ENCODE measurements at regions not wholly inside any gene's neighbourhood (a gene's known extent, or its start where the extent isn't known, plus 50 kb on each side); places are given as distances from the start of the nearest gene placed in this dataset.

GRCh38 chr7:55733241-55734140, 129.1 kb downstream of the SEPTIN14 start:
- TF ChIP-seq EZH2 (IDR thresholded peaks at IDR 0.05; ENCODE audit: low read length, missing control alignments), result no peak
- Histone ChIP-seq H3K27ac (ENCODE audit: insufficient read depth, low read length) (no peak overlapping the region), H2AFZ (ENCODE audit: low read length) (no peak overlapping the region), H3K4me2 (ENCODE audit: extremely low read depth, insufficient read depth, low read length) (no peak overlapping the region), H3K9me3 (ENCODE audit: control insufficient read depth, insufficient read depth, low read depth, low read length) (no peaks in the 10 kb centered on the region), H3K4me1 (ENCODE audit: control insufficient read depth, extremely low read depth, insufficient read depth, low read length) (no peaks in the 10 kb centered on the region), H3K36me3 (ENCODE audit: control insufficient read depth, insufficient read depth, low read length) (no peaks in the 10 kb centered on the region), H4K20me1 (ENCODE audit: control insufficient read depth, extremely low read depth, insufficient read depth, low read length) (no peaks in the 10 kb centered on the region), H3K4me3 (replicated peaks in 1 of 4; ENCODE audit: control extremely low read depth in 1 of 4, insufficient read depth in 1 of 4, low read depth in 3 of 4, low read length in 4 of 4) (no peak overlapping the region), H3K27me3 (ENCODE audit: control insufficient read depth, insufficient read depth, low read length) (no peaks in the 10 kb centered on the region), H3K79me2 (ENCODE audit: control insufficient read depth, insufficient read depth, low read length) (no peaks in the 10 kb centered on the region), H3K9ac (ENCODE audit: insufficient read depth, low read length) (no peak overlapping the region)
- DNase-seq (ENCODE audit: low read depth in 2 of 2), result peak in 1 of 2 donors; percentile 76

GRCh38 chr7:55731931-55732330, 130.6 kb downstream of the SEPTIN14 start:
- no peaks in the 10 kb centered on the region for H3K79me2 ChIP-seq (ENCODE audit: control insufficient read depth, insufficient read depth, low read length)
- H3K4me2 ChIP-seq (ENCODE audit: extremely low read depth, insufficient read depth, low read length), result no peak overlapping the region
- no peaks in the 10 kb centered on the region for H3K9me3 ChIP-seq (ENCODE audit: control insufficient read depth, insufficient read depth, low read depth, low read length)
- H3K27me3 ChIP-seq (ENCODE audit: control insufficient read depth, insufficient read depth, low read length), result no peaks in the 10 kb centered on the region
- no peak overlapping the region for H2AFZ ChIP-seq (ENCODE audit: low read length)
- no peak overlapping the region for H3K9ac ChIP-seq (ENCODE audit: insufficient read depth, low read length)
- DNase-seq (ENCODE audit: low read depth in 2 of 2), result no peak
- no peaks in the 10 kb centered on the region for H4K20me1 ChIP-seq (ENCODE audit: control insufficient read depth, extremely low read depth, insufficient read depth, low read length)
- no peaks in the 10 kb centered on the region for H3K4me1 ChIP-seq (ENCODE audit: control insufficient read depth, extremely low read depth, insufficient read depth, low read length)
- H3K4me3 ChIP-seq (replicated peaks in 1 of 4; ENCODE audit: control extremely low read depth in 1 of 4, insufficient read depth in 1 of 4, low read depth in 3 of 4, low read length in 4 of 4), result no peak overlapping the region
- H3K27ac ChIP-seq (ENCODE audit: insufficient read depth, low read length), result no peak overlapping the region
- H3K36me3 ChIP-seq (ENCODE audit: control insufficient read depth, insufficient read depth, low read length), result no peaks in the 10 kb centered on the region
- TF ChIP-seq CTCF (conservative IDR thresholded peaks at IDR 0.05 in 1 of 2, IDR thresholded peaks at IDR 0.05 in 1 of 2; ENCODE audit: low read depth in 1 of 2, low read length in 2 of 2) (no peak), EZH2 (IDR thresholded peaks at IDR 0.05; ENCODE audit: low read length, missing control alignments) (no peak)

GRCh38 chr7:55730197-55730596, 132.4 kb downstream of the SEPTIN14 start:
- peak in 1 of 2 donors; percentile 28 for DNase-seq (ENCODE audit: low read depth in 2 of 2)
- TF ChIP-seq CTCF (conservative IDR thresholded peaks at IDR 0.05 in 1 of 2, IDR thresholded peaks at IDR 0.05 in 1 of 2; ENCODE audit: low read depth in 1 of 2, low read length in 2 of 2) (no peak), EZH2 (IDR thresholded peaks at IDR 0.05; ENCODE audit: low read length, missing control alignments) (no peak)
- H3K9me3 ChIP-seq (ENCODE audit: control insufficient read depth, insufficient read depth, low read depth, low read length), result no peaks in the 10 kb centered on the region
- H3K36me3 ChIP-seq (ENCODE audit: control insufficient read depth, insufficient read depth, low read length), result no peaks in the 10 kb centered on the region
- no peak overlapping the region for H2AFZ ChIP-seq (ENCODE audit: low read length)
- no peaks in the 10 kb centered on the region for H3K27me3 ChIP-seq (ENCODE audit: control insufficient read depth, insufficient read depth, low read length)
- H3K9ac ChIP-seq (ENCODE audit: insufficient read depth, low read length), result no peak overlapping the region
- H3K4me3 ChIP-seq (replicated peaks in 1 of 4; ENCODE audit: control extremely low read depth in 1 of 4, insufficient read depth in 1 of 4, low read depth in 3 of 4, low read length in 4 of 4), result no peak overlapping the region
- no peaks in the 10 kb centered on the region for H3K79me2 ChIP-seq (ENCODE audit: control insufficient read depth, insufficient read depth, low read length)
- no peak overlapping the region for H3K27ac ChIP-seq (ENCODE audit: insufficient read depth, low read length)
- H3K4me2 ChIP-seq (ENCODE audit: extremely low read depth, insufficient read depth, low read length), result no peak overlapping the region
- no peaks in the 10 kb centered on the region for H4K20me1 ChIP-seq (ENCODE audit: control insufficient read depth, extremely low read depth, insufficient read depth, low read length)
- no peaks in the 10 kb centered on the region for H3K4me1 ChIP-seq (ENCODE audit: control insufficient read depth, extremely low read depth, insufficient read depth, low read length)

Data from fibroblast of lung (primary cell).